Panc1 (cell line): ENCODE measurements at regions not wholly inside any gene's neighbourhood (a gene's known extent, or its start where the extent isn't known, plus 50 kb on each side); places are given as distances from the start of the nearest gene placed in this dataset.

Experiments
- ATAC-seq: fragments of 200-7000 bp; cut with Tn5 transposase; 2 replicates; pipeline ENCODE4 v1.9.1; 2020; ENCODE audit warnings: mild to moderate bottlenecking, moderate library complexity
- BruUV-seq: library from RNA; stranded (reverse); fragments of 400-500 nt; replicated peaks from 2 replicates; lab custom pipeline; 2021; lab: Mats Ljungman, UMichigan
- CTCF ChIA-PET: fragments of 300-600 bp; sonication (Branson Sonifier 250); formaldehyde crosslinking; loops from one replicate; lab custom pipeline; 2022; ENCODE audit warnings: antibody characterized with exemption; lab: Charles Lee
- POLR2A ChIA-PET: fragments of 300-600 bp; sonication (Branson Sonifier 250); formaldehyde crosslinking; loops from one replicate; lab custom pipeline; 2022; ENCODE audit warnings: antibody characterized with exemption; lab: Charles Lee
- DNase-seq: peaks from one replicate; pipeline ENCODE4 v3.0.0-alpha.2; 2010; ENCODE audit warnings: low read depth, low spot score
- H3K27ac ChIP-seq: 2 replicates; pipeline ENCODE4 v1.5.1; 2011; ENCODE audit warnings: mild to moderate bottlenecking, low read length, inconsistent platforms
- H3K27me3 ChIP-seq: fragments of 200-500 bp; sonication (Bioruptor generic); 2 replicates; pipeline ENCODE4 v1.6.0; 2014; ENCODE audit warnings: low read length, inconsistent platforms; ENCODE audit not compliant: control insufficient read depth, insufficient read depth
- H3K36me3 ChIP-seq: fragments of 200-500 bp; sonication (Bioruptor generic); 2 replicates; pipeline ENCODE4 v1.5.1; 2014; ENCODE audit warnings: inconsistent platforms, mild to moderate bottlenecking, low read length, moderate library complexity; ENCODE audit not compliant: control insufficient read depth, insufficient read depth
- H3K4me1 ChIP-seq: 2 replicates; pipeline ENCODE4 v1.5.1; 2011; ENCODE audit warnings: inconsistent platforms, mild to moderate bottlenecking, low read length, moderate library complexity; ENCODE audit not compliant: control insufficient read depth, insufficient read depth
- H3K4me3 ChIP-seq, 2 experiments: 2 replicates each; pipeline ENCODE4 v1.5.1; 2011 to 2012; ENCODE audit warnings: low read depth in 2 of 2, low read length in 2 of 2, mild to moderate bottlenecking in 2 of 2, inconsistent platforms in 1 of 2, moderate library complexity in 1 of 2
- H3K9me3 ChIP-seq: fragments of 200-500 bp; sonication (Bioruptor generic); 2 replicates; pipeline ENCODE4 v1.5.1; 2014; ENCODE audit warnings: low read depth, mild to moderate bottlenecking, inconsistent platforms, low read length, moderate library complexity; ENCODE audit not compliant: control insufficient read depth, insufficient read depth
- CTCF ChIP-seq: fragments of 450-650 bp; IDR thresholded peaks from 2 replicates; pipeline ENCODE4 v1.5.1; 2017; ENCODE audit warnings: mild to moderate bottlenecking
- POLR2AphosphoS5 ChIP-seq: IDR thresholded peaks from 2 replicates; pipeline ENCODE4 v1.6.1; 2012; ENCODE audit warnings: mild to moderate bottlenecking, low read depth, low read length, moderate library complexity
- REST ChIP-seq, 2 experiments: IDR thresholded peaks; 2 replicates each; pipeline ENCODE4 v1.6.1; 2011 to 2012; ENCODE audit warnings: low read depth in 2 of 2, control low read depth in 1 of 2, low read length in 1 of 2, mild to moderate bottlenecking in 1 of 2, moderate library complexity in 1 of 2; ENCODE audit not compliant: insufficient read depth in 1 of 2
- SIN3A ChIP-seq: IDR thresholded peaks from 2 replicates; pipeline ENCODE4 v1.6.1; 2012; ENCODE audit warnings: low read depth, mild to moderate bottlenecking, low read length, moderate library complexity, borderline replicate concordance; ENCODE audit not compliant: insufficient read depth
- TCF7L2 ChIP-seq: IDR thresholded peaks from 2 replicates; pipeline ENCODE4 v1.6.1; 2011; ENCODE audit warnings: mild to moderate bottlenecking, low read depth, low read length, inconsistent platforms
- in situ Hi-C: cut with HindIII; loops from 2 replicates; pipeline ENCODE4 v1.10.0; 2016; ENCODE audit warnings: low sequenced_read_pairs, low pct_unique_long_range_greater_than_20kb
- intact Hi-C: fragments of 100-400 bp; cut with micrococcal nuclease; formaldehyde crosslinking; loops from one replicate; pipeline ENCODE4 v1.10.0; 2022; ENCODE audit not compliant: unreplicated experiment

DNA sequence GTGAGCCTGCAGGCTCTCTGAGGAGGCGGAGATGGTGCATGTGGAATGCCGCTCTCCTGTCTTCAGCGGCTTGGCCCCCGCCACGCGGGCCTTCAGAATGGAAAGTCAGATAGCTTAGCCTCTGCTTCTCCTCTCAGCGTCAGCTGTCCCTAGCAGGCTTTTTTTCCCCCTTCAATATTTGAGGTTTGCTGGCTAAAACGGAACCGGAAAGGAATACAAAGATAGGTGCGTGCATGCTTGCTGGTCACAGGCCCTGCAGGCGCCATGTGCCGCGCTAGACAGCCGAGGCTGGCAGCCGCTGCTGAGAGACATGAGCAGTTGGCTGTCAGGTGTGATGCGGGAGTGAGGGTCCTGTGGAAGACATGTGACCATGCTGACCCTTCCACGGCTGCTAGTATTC, 161.2 kb upstream of the COBL start:
- no peaks in the 10 kb centered on the region for H3K4me1 ChIP-seq
- DNase-seq (no peak), ATAC-seq (no peak; the same call in 1 of the 2 replicates)
- no peaks in the 10 kb centered on the region for H3K9me3 ChIP-seq
- in situ Hi-C loops (no loop called here), intact Hi-C loops (no loop called here)
- BruUV-seq: no TSS peak
- ChIA-PET POLR2A (no interaction called here), CTCF (no interaction called here)
- no peaks in the 10 kb centered on the region; the same call in 1 of the 2 replicates for H3K27me3 ChIP-seq
- TF ChIP-seq SIN3A (no peak), REST (IDR thresholded peaks at IDR 0.05; ENCODE audit: insufficient read depth in 1 of 2, low read depth in 2 of 2, low read length in 1 of 2) (no peak)
- no peaks in the 10 kb centered on the region for H3K36me3 ChIP-seq
- H3K27ac ChIP-seq: no peak overlapping the region
- H3K4me3 ChIP-seq: no peak overlapping the region

DNA sequence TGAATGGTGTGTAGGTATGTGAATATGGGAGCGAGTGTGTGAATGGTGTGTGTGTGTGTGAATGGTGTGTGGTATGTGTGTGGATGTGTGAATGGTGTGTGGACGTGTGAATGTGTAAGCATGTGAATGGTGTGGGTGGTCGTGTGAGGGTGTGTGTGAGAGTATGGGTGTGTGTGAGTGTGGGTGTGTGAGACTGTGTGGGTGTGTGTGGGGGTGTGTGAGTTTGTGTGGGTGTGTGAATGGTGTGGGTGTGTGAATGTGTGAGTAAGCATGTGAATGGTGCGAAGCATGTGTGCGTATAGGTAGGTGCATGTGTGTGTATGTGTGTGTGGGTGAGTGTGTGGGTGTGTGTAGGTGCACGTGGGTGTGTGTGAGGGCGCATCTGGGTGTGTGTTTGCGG, 160.7 kb upstream of the COBL start:
- Histone ChIP-seq H3K4me1 (no peaks in the 10 kb centered on the region), H3K36me3 (no peaks in the 10 kb centered on the region), H3K27me3 (no peaks in the 10 kb centered on the region; the same call in 1 of the 2 replicates), H3K9me3 (no peaks in the 10 kb centered on the region), H3K4me3 (no peak overlapping the region), H3K27ac (no peak overlapping the region)
- in situ Hi-C loops: no loop called here
- no peak for TF ChIP-seq TCF7L2
- no peak for TF ChIP-seq REST (IDR thresholded peaks at IDR 0.05; ENCODE audit: insufficient read depth in 1 of 2, low read depth in 2 of 2, low read length in 1 of 2)
- no peak for TF ChIP-seq POLR2AphosphoS5
- no peak for TF ChIP-seq CTCF
- no peak for TF ChIP-seq SIN3A
- intact Hi-C loops: no loop called here
- ATAC-seq: no peak
- ChIA-PET CTCF (no interaction called here), POLR2A (no interaction called here)
- BruUV-seq: no TSS peak
- no peak for DNase-seq
